ENCODE measurements at regions not wholly inside any gene's neighbourhood (a gene's known extent, or its start where the extent isn't known, plus 50 kb on each side); places are given as distances from the start of the nearest gene placed in this dataset.

DNA sequence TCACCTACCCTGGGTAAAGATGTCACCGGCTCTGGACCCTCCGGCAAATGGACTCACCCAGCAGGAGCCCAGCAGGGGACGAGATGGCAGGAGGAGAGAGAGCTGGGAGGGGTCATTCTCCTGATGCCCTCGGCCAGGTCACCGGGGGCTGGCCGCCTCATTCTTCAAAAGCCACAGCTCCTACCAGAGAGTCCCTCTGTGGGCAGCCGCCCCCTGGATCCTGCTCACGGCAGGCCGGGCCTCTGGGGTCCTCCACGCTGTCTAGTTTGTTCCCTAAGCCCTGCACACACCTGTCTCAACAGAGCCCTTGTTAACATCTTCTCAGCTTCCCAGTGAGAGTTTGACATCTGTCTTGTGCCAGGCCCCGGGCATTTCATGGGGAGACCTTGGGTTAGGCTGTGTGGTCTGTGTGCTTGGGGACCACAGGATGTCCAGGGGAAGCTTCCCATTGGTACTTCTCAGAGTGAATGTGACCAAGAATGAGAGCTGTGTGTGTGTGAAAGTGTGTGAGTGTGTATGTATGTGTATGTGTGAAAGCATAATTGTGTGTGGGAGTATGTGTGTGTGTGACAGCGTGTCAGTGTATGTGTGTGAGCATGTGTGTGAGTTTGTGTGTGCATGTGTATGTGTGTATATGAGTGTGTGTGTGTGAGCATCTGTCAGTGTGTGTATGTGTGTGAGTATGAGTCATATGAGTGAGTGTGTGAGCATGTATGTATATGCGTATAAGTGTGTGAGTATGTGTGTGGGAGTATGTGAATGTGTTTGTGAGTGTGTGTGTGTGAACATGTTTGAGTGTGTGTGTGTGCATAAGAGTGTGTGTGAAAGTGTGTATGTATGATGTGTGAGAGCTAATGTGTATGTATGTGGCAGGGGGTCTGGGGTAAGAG is 65.5 kb upstream of the BCO1 start (continued):
- no peak for TF ChIP-seq SP2 (IDR thresholded peaks at IDR 0.05; ENCODE audit: low read length)
- TF ChIP-seq POU5F1 (IDR thresholded peaks at IDR 0.05; ENCODE audit: low read depth, low read length), result no peak
- no peak for TF ChIP-seq BACH1 (IDR thresholded peaks at IDR 0.05; ENCODE audit: low read length)
- TF ChIP-seq PHF8 (conservative IDR thresholded peaks at IDR 0.05; ENCODE audit: low read depth, low read length), result no peak
- no peak for TF ChIP-seq KDM5A (IDR thresholded peaks at IDR 0.05; ENCODE audit: low read length)
- TF ChIP-seq JUN (IDR thresholded peaks at IDR 0.05; ENCODE audit: low read depth, low read length), result no peak
- TF ChIP-seq TCF12 (IDR thresholded peaks at IDR 0.05; ENCODE audit: low read depth, low read length), result no peak
- TF ChIP-seq TAF1 (IDR thresholded peaks at IDR 0.05; ENCODE audit: low read depth, low read length), result no peak
- TF ChIP-seq YY1 (IDR thresholded peaks at IDR 0.05; ENCODE audit: low read depth, low read length), result no peak

Measured in H1 (cell line).